ENCODE measurements at regions not wholly inside any gene's neighbourhood (a gene's known extent, or its start where the extent isn't known, plus 50 kb on each side); places are given as distances from the start of the nearest gene placed in this dataset.

GRCh38 chr1:60615666-60616065, 466.7 kb upstream of the NFIA start:
- Histone ChIP-seq H2AFZ (ENCODE audit: low read length) (no peak overlapping the region), H3K18ac (ENCODE audit: extremely low read depth, low read length) (no peak overlapping the region), H2BK5ac (ENCODE audit: low read depth, low read length) (no peak overlapping the region), H4K91ac (replicated peaks; ENCODE audit: insufficient read length, low read length) (no peak overlapping the region), H3K23ac (ENCODE audit: insufficient read length) (no peak overlapping the region), H4K8ac (ENCODE audit: extremely low read depth, insufficient read depth, low read length) (no peak overlapping the region), H2BK120ac (replicated peaks; ENCODE audit: low read depth, low read length) (no peak overlapping the region), H3K27ac (ENCODE audit: low read depth, low read length) (no peak overlapping the region), H3K56ac (replicated peaks; ENCODE audit: insufficient read length, low read depth, low read length) (no peak overlapping the region), H3K27me3 (replicated peaks in 1 of 4; ENCODE audit: control insufficient read depth in 3 of 4, extremely low read depth in 1 of 4, insufficient read depth in 3 of 4, low read length in 3 of 4) (no peaks in the 10 kb centered on the region), H3K9ac (replicated peaks in 1 of 4; ENCODE audit: extremely low read depth in 1 of 4, low read depth in 3 of 4, low read length in 3 of 4) (no peak overlapping the region), H3K79me2 (ENCODE audit: control insufficient read depth in 1 of 2, insufficient read depth in 2 of 2, low read length in 2 of 2) (no peaks in the 10 kb centered on the region), H2AK5ac (ENCODE audit: low read depth, low read length) (no peak overlapping the region), H3K4me3 (ENCODE audit: extremely low read depth in 1 of 4, insufficient read depth in 2 of 4, low read depth in 3 of 4, low read length in 4 of 4) (no peak overlapping the region), H3K14ac (ENCODE audit: insufficient read length) (no peak overlapping the region), H3K79me1 (ENCODE audit: low read depth, low read length) (no peaks in the 10 kb centered on the region), H2BK12ac (ENCODE audit: low read depth, low read length) (no peak overlapping the region), H4K5ac (ENCODE audit: insufficient read length, low read depth, low read length) (no peak overlapping the region), H3K4me1 (replicated peaks in 1 of 4; ENCODE audit: control insufficient read depth in 3 of 4, insufficient read depth in 4 of 4, low read length in 3 of 4) (no peaks in the 10 kb centered on the region), H2BK20ac (ENCODE audit: low read length) (no peak overlapping the region), H2BK15ac (ENCODE audit: low read length) (no peak overlapping the region), H3K36me3 (ENCODE audit: control insufficient read depth in 2 of 4, insufficient read depth in 4 of 4, low read length in 3 of 4) (0 out of 8 replicates have a peak, but pooled peaks cover 0 to 2% (median 0%) of the 10 kb centered on the region in 4 experiments), H3K9me3 (ENCODE audit: insufficient read depth in 2 of 2, low read depth in 1 of 2, low read length in 1 of 2) (no peaks in the 10 kb centered on the region), H4K20me1 (replicated peaks in 1 of 2; ENCODE audit: control insufficient read depth in 1 of 2, insufficient read depth in 2 of 2, low read length in 2 of 2) (no peaks in the 10 kb centered on the region), H3K23me2 (ENCODE audit: low read depth, low read length) (no peaks in the 10 kb centered on the region), H3K4me2 (ENCODE audit: insufficient read depth in 1 of 2, low read depth in 2 of 2, low read length in 2 of 2) (no peak overlapping the region), H3K4ac (replicated peaks; ENCODE audit: insufficient read length, low read depth, low read length) (no peak overlapping the region)
- no peak for TF ChIP-seq SIRT6 (IDR thresholded peaks at IDR 0.05; ENCODE audit: low read length)
- TF ChIP-seq FOSL1 (IDR thresholded peaks at IDR 0.05; ENCODE audit: insufficient read depth, low read depth, low read length) = no peak
- no peak for TF ChIP-seq YY1 (IDR thresholded peaks at IDR 0.05; ENCODE audit: low read depth, low read length)
- TF ChIP-seq EP300 (IDR thresholded peaks at IDR 0.05; ENCODE audit: borderline replicate concordance in 1 of 2, low read depth in 2 of 2, low read length in 2 of 2) = no peak
- TF ChIP-seq KDM5A (IDR thresholded peaks at IDR 0.05; ENCODE audit: low read length) = no peak
- TF ChIP-seq BACH1 (IDR thresholded peaks at IDR 0.05; ENCODE audit: low read length) = no peak
- TF ChIP-seq CBX8 (IDR thresholded peaks at IDR 0.05; ENCODE audit: borderline replicate concordance, low read depth, low read length) = no peak
- TF ChIP-seq KDM4A (IDR thresholded peaks at IDR 0.05; ENCODE audit: low read depth, low read length, severe bottlenecking) = no peak
- TF ChIP-seq JUN (IDR thresholded peaks at IDR 0.05; ENCODE audit: low read depth, low read length) = no peak
- TF ChIP-seq JUND (IDR thresholded peaks at IDR 0.05; ENCODE audit: low read length) = no peak
- no peak for TF ChIP-seq RAD21 (IDR thresholded peaks at IDR 0.05 in 1 of 2, conservative IDR thresholded peaks at IDR 0.05 in 1 of 2; ENCODE audit: low read depth in 2 of 2, low read length in 2 of 2)
- no peak for TF ChIP-seq RXRA (IDR thresholded peaks at IDR 0.05; ENCODE audit: insufficient read depth, low read depth, low read length)
- no peak for TF ChIP-seq BCL11A (IDR thresholded peaks at IDR 0.05; ENCODE audit: low read depth in 2 of 2, low read length in 2 of 2)
- no peak for TF ChIP-seq NRF1 (IDR thresholded peaks at IDR 0.05; ENCODE audit: low read depth, low read length)
- ChIA-PET CTCF (ENCODE audit: partially characterized antibody) (interaction anchor here (0.9 to 1.2 kb wide), 2 partner anchors 150 to 973 kb away, joined by 3 to 5 read pairs; no protein-coding TSS in a partner anchor), POLR2A (ENCODE audit: partially characterized antibody) (no interaction called here)
- no peak for FAIRE-seq
- DNase-seq (ENCODE audit: low read depth in 1 of 2, low spot score in 2 of 2) = no peak
- 95% methylated on average over 3 of the region's 3 CpGs; no CpG with 5 or more reads in 1 of the 2 experiments for WGBS, 2 experiments (ENCODE audit: extremely low coverage in 1 of 2, insufficient coverage in 1 of 2, insufficient read length in 1 of 2, insufficient replicate concordance in 2 of 2, low coverage in 1 of 2, low lambda C conversion rate in 2 of 2, missing lambda C conversion rate in 1 of 2)
